Tibial nerve (tissue), 4 donors: ENCODE measurements at regions not wholly inside any gene's neighbourhood (a gene's known extent, or its start where the extent isn't known, plus 50 kb on each side); places are given as distances from the start of the nearest gene placed in this dataset.
"Not testable (repeated sequence)": the region's sequence is repeated elsewhere in the genome, so short reads cannot be mapped to it uniquely, and the experiment has no call there.

Source experiments
- CTCF ChIP-seq, 5 experiments: fragments of 200-600 bp in 3 of 5; fragments of 450-650 bp in 2 of 5; sonication (generic) in 3 of 5; IDR thresholded peaks; one replicate each; pipeline ENCODE4 v1.5.1; 2016 to 2019; ENCODE audit warnings: antibody characterized with exemption in 5 of 5, mild to moderate bottlenecking in 3 of 5, moderate library complexity in 2 of 5
- EP300 ChIP-seq, 2 donors: sonication (generic); formaldehyde crosslinking; IDR thresholded peaks; one replicate each; pipeline ENCODE4 v1.6.1; 2017; ENCODE audit warnings: antibody characterized with exemption in 2 of 2, mild to moderate bottlenecking in 1 of 2
- POLR2A ChIP-seq, 2 donors: fragments of 450-650 bp; IDR thresholded peaks; one replicate each; pipeline ENCODE4 v1.6.1; 2017; ENCODE audit warnings: antibody characterized with exemption in 2 of 2, mild to moderate bottlenecking in 2 of 2, moderate library complexity in 2 of 2

DNA sequence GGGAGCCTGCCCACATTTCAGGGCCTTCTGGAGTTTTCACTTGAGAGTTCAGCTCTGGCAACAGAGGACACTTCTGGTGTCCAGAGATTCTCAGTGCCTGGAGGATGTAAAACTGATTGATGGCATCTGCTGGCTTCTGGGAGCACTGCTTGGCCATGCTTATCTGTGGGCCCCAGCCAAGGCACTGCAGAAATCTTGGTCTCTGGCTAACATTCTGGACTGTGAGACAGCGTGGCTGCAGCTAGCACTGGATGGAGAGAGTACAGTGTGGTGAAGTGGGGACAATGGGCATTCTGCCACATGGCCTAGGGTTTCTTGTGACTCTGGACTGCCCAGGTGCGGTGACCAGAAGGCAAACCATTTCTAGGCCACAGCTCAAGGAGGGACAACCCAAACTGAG, 1479.4 kb upstream of the DEFB115 start:
- TF ChIP-seq CTCF, EP300, POLR2A (IDR thresholded peaks at IDR 0.05): not testable (repeated sequence)
